ENCODE measurements at regions not wholly inside any gene's neighbourhood (a gene's known extent, or its start where the extent isn't known, plus 50 kb on each side); places are given as distances from the start of the nearest gene placed in this dataset.

DNA sequence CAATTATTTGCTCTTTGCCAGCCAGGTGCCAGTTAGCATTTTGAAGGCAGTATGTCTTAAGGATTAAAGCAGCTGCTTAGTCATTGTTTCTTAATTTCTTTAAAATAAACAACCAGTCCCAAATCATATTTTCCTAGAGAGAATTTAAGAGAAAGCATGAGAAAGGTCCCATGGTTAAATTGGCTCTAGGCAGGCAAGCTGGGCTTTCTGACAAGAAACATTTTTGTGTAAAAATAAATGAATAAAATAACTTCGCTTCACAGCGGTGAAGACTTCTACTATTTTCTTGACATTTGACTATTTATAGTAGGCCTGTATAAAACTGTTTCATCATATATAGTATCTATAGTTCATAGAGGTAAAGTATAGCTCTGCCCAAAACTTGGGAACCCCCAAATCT, 617.7 kb upstream of the C9orf72 start:
- TF ChIP-seq, protein P1, sequence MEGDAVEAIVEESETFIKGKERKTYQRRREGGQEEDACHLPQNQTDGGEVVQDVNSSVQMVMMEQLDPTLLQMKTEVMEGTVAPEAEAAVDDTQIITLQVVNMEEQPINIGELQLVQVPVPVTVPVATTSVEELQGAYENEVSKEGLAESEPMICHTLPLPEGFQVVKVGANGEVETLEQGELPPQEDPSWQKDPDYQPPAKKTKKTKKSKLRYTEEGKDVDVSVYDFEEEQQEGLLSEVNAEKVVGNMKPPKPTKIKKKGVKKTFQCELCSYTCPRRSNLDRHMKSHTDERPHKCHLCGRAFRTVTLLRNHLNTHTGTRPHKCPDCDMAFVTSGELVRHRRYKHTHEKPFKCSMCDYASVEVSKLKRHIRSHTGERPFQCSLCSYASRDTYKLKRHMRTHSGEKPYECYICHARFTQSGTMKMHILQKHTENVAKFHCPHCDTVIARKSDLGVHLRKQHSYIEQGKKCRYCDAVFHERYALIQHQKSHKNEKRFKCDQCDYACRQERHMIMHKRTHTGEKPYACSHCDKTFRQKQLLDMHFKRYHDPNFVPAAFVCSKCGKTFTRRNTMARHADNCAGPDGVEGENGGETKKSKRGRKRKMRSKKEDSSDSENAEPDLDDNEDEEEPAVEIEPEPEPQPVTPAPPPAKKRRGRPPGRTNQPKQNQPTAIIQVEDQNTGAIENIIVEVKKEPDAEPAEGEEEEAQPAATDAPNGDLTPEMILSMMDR (IDR thresholded peaks at IDR 0.05; ENCODE audit: low read length): no peak
- TF ChIP-seq EZH2 (IDR thresholded peaks at IDR 0.05; ENCODE audit: borderline replicate concordance, low read length): no peak
